Fibroblast of the aortic adventitia (primary cell): ENCODE measurements at regions not wholly inside any gene's neighbourhood (a gene's known extent, or its start where the extent isn't known, plus 50 kb on each side); places are given as distances from the start of the nearest gene placed in this dataset.

Experiments used
- DNase-seq: peaks from one replicate; pipeline ENCODE4 v3.0.0-alpha.2; 2010; ENCODE audit warnings: low read depth
- H3K4me3 ChIP-seq: 2 replicates; pipeline ENCODE4 v1.5.1; 2011; ENCODE audit warnings: low read depth, mild to moderate bottlenecking, control low read depth, low read length, moderate library complexity
- TF ChIP-seq, protein P1 (sequence below): IDR thresholded peaks from 2 replicates; pipeline ENCODE4 v1.5.1; 2011; ENCODE audit warnings: mild to moderate bottlenecking, low read length, control low read depth, inconsistent platforms; ENCODE audit not compliant: insufficient read depth

DNA sequence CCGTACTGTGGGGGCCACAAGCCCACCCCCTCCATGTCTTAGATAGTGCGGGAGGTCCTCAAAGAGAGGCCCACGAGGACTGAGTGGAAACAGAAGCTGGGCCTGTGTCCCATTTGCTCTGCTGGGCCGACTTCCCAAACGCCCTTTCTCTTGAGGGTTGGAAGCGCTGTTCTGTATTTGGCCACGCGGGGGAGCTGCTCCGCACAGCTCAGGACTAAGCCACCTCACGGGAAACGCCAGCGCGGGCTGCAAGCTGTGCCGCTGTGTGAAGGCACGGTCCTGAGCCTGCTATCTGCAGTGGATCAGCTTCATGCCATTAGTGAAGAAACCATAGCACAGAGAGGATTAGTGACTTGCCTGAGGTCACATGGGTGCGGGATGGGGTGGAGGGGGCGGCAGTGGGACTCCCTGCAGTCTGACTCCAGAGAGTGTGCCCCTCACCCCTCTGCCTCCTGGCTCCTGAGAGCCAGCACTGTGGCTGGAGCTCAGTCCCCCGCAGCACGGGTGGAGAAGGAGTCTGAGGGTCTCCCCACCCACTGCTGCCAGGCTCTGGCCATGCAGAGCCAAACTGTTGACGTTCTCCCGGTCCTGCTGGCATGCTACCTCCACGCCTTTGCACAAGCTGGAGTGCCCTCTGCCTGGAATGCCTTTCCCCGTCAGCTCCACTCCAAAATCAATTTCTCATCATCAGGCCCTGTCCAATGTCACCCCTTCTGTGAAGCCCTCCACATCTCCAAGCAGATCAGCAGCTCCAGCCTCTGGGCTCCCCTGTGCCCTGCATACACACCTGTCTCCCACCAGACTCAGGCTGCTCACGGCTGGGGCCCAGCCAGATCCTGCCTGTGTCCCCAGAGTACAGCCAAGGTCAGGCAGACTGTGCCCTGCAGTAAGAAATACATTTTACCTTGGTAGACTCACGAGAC, 51.5 kb upstream of the LRRC32 start:
- no peak overlapping the region for H3K4me3 ChIP-seq
- peak; percentile 83 for DNase-seq
- TF ChIP-seq, protein P1, sequence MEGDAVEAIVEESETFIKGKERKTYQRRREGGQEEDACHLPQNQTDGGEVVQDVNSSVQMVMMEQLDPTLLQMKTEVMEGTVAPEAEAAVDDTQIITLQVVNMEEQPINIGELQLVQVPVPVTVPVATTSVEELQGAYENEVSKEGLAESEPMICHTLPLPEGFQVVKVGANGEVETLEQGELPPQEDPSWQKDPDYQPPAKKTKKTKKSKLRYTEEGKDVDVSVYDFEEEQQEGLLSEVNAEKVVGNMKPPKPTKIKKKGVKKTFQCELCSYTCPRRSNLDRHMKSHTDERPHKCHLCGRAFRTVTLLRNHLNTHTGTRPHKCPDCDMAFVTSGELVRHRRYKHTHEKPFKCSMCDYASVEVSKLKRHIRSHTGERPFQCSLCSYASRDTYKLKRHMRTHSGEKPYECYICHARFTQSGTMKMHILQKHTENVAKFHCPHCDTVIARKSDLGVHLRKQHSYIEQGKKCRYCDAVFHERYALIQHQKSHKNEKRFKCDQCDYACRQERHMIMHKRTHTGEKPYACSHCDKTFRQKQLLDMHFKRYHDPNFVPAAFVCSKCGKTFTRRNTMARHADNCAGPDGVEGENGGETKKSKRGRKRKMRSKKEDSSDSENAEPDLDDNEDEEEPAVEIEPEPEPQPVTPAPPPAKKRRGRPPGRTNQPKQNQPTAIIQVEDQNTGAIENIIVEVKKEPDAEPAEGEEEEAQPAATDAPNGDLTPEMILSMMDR = peak; percentile 95

DNA sequence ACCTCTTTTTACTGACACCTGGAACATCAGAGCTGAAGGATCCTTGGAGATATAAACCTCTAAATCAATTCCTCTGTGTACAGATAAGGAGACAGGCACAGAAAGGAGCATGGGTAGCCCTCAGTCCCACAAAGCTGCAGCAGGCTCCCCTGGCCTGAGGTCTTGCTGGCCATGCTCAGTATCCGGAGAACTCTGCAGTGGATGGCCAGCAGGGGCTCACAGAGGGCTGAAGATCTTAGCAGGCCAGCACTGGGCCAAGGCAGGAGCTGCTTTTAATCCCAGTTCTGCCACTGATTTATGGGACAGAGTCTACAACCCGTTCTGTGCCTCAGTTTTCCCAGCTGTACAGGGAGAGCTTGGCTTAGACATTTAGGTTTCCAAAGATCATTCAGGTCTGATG, 52.6 kb upstream of the LRRC32 start:
- TF ChIP-seq, protein P1 = peak; percentile 8

DNA sequence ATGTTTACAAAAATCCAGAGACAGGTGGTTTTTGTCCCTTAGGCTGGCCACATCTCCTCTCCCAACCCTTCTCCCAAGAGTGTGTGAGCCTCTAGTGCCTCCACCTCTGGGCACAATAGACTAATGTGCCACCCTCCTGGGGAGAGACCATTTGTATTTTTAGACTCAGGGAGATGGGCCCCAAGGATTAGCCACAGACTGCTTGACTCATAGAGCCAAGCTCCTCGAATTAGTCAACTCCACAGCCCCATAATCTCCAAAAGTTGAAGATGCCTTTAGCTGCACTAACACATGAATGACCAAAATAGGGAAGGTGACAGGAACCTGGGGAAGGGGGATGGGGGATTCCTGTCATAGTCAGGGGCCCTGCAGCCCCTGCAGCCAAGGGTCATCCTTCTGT, 53.0 kb upstream of the LRRC32 start:
- TF ChIP-seq, protein P1 = no peak
- no peak for DNase-seq
- H3K4me3 ChIP-seq = no peak overlapping the region

More for the DNA sequence above, 52.6 kb upstream of the LRRC32 start:
- H3K4me3 ChIP-seq = no peak overlapping the region
- no peak for DNase-seq

DNA sequence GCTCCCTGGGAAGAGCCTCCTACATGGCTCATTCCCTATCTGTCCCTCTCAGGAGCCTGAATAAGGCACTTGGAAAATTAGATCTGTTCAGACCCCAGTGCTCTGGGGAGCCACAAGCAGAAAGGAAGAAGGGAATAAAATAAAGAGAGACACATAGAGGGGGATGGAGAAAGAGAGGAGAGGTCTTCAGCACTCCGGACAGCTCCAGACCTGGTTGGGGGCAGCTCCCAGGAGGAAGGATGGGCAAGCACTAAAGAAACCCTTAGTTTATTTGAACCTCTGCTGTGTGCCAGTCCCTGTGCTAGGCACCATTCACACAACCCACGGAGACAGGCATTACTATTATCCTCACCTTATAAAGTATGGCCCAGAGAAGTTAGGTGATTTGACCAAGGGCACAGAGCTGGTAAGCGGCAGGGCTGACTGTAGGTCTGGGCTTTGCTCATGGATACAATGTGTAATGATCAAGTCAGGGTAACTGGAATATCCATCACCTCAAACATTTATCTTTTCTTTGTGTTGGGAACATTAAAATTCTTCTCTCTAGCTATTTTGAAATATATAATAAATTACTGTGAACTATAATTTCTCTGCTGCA, 53.7 kb upstream of the LRRC32 start:
- H3K4me3 ChIP-seq = no peak overlapping the region
- no peak for DNase-seq
- TF ChIP-seq, protein P1 = no peak

DNA sequence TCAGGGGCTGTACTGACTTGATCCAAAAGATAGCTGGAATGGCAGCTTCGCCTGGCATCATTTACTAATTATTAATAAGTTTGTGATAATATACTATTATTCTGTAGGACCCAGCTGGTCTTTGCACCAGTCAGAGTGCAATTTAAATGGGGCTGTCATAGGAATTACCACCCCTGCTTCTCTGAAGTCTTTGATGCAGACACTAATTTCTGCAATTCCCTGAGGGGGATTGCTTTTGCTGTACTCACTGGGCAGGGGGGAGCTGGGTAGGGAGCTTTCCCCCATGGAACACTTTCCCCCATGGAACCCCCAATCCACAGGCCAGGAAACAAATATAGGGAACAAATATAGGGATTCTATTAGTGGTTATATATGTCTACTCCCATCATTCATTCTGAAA, 54.9 kb upstream of the TSKU start:
- no peak overlapping the region for H3K4me3 ChIP-seq
- DNase-seq = no peak
- TF ChIP-seq, protein P1 = no peak

DNA sequence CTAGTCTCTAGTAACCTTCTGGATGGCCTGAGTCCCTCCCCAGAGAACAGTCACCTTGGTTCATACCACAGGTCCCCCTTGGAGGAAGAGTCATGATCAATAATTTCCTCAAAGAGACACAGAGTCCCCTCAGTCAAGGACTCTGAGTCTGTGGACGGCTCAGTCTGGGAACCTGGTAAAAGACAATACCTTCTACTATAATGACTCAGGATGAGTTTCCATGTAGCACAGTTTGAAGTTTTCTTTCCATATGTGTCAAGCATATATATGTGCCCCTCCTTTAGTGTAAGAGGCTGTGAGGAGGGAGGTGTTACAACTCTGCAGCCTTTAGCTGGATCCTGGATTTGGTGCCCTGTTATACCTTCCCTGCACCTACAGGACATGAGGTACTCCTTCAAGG, 54.4 kb upstream of the TSKU start:
- no peak overlapping the region for H3K4me3 ChIP-seq
- TF ChIP-seq, protein P1 = no peak
- DNase-seq = no peak
